RWPE2 (cell line): ENCODE measurements at regions not wholly inside any gene's neighbourhood (a gene's known extent, or its start where the extent isn't known, plus 50 kb on each side); places are given as distances from the start of the nearest gene placed in this dataset.
"Not testable (repeated sequence)": the region's sequence is repeated elsewhere in the genome, so short reads cannot be mapped to it uniquely, and the experiment has no call there.

Experiments used
- ATAC-seq: fragments of 200-7000 bp; cut with Tn5 transposase; 3 replicates; pipeline ENCODE4 v1.9.1; 2021; ENCODE audit warnings: low read depth
- DNase-seq: peaks from one replicate; pipeline ENCODE4 v3.0.0-alpha.2; 2020; ENCODE audit warnings: low spot score
- H3K27ac ChIP-seq: fragments of 450-650 bp; 2 replicates; pipeline ENCODE4 v1.5.1; 2017; ENCODE audit warnings: mild to moderate bottlenecking; ENCODE audit not compliant: poor library complexity, severe bottlenecking
- H3K27me3 ChIP-seq: fragments of 250-450 bp; sonication (Bioruptor Pico); 2 replicates; pipeline ENCODE4 v1.5.1; 2021; ENCODE audit warnings: mild to moderate bottlenecking, moderate library complexity; ENCODE audit not compliant: insufficient read depth, poor library complexity, severe bottlenecking
- H3K36me3 ChIP-seq: fragments of 250-450 bp; sonication (Bioruptor Pico); 2 replicates; pipeline ENCODE4 v1.5.1; 2020; ENCODE audit warnings: low read depth, mild to moderate bottlenecking, moderate library complexity
- H3K4me1 ChIP-seq: fragments of 250-450 bp; sonication (Bioruptor Pico); 2 replicates; pipeline ENCODE4 v1.5.1; 2021; ENCODE audit warnings: mild to moderate bottlenecking, moderate library complexity; ENCODE audit not compliant: insufficient read depth, poor library complexity, severe bottlenecking
- H3K4me3 ChIP-seq: fragments of 250-450 bp; sonication (Bioruptor Pico); 2 replicates; pipeline ENCODE4 v1.5.1; 2021; ENCODE audit warnings: mild to moderate bottlenecking, moderate library complexity; ENCODE audit not compliant: severe bottlenecking
- H3K9me3 ChIP-seq: fragments of 250-450 bp; sonication (Bioruptor Pico); 2 replicates; pipeline ENCODE4 v1.5.1; 2021; ENCODE audit warnings: mild to moderate bottlenecking, moderate library complexity; ENCODE audit not compliant: severe bottlenecking
- TF ChIP-seq, protein P1 (sequence below): fragments of 450-650 bp; IDR thresholded peaks from one replicate; pipeline ENCODE4 v1.5.1; 2017; ENCODE audit warnings: mild to moderate bottlenecking, moderate library complexity; ENCODE audit not compliant: poor library complexity, severe bottlenecking

- TF ChIP-seq, protein P1, sequence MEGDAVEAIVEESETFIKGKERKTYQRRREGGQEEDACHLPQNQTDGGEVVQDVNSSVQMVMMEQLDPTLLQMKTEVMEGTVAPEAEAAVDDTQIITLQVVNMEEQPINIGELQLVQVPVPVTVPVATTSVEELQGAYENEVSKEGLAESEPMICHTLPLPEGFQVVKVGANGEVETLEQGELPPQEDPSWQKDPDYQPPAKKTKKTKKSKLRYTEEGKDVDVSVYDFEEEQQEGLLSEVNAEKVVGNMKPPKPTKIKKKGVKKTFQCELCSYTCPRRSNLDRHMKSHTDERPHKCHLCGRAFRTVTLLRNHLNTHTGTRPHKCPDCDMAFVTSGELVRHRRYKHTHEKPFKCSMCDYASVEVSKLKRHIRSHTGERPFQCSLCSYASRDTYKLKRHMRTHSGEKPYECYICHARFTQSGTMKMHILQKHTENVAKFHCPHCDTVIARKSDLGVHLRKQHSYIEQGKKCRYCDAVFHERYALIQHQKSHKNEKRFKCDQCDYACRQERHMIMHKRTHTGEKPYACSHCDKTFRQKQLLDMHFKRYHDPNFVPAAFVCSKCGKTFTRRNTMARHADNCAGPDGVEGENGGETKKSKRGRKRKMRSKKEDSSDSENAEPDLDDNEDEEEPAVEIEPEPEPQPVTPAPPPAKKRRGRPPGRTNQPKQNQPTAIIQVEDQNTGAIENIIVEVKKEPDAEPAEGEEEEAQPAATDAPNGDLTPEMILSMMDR: no peak
- ATAC-seq: no peak
- Histone ChIP-seq H3K36me3 (no peaks in the 10 kb centered on the region), H3K4me3 (no peak overlapping the region), H3K9me3 (no peaks in the 10 kb centered on the region), H3K27ac (no peak overlapping the region), H3K27me3 (no peaks in the 10 kb centered on the region), H3K4me1 (no peaks in the 10 kb centered on the region)
- DNase-seq: peak; percentile 54
Measured at GRCh38 chr14:105588236-105588860, 62.0 kb downstream of the TMEM121 start.

- Histone ChIP-seq H3K36me3 (no peaks in the 10 kb centered on the region), H3K4me1 (no peaks in the 10 kb centered on the region), H3K4me3 (no peak overlapping the region), H3K27me3 (no peaks in the 10 kb centered on the region), H3K27ac (no peak overlapping the region), H3K9me3 (no peaks in the 10 kb centered on the region)
- TF ChIP-seq, protein P1: no peak
- ATAC-seq (no peak), DNase-seq (peak; percentile 57)
Measured at GRCh38 chr14:105589161-105589925, 63.0 kb downstream of the TMEM121 start.

GRCh38 chr14:105589926-105590185 lies 63.5 kb downstream of the TMEM121 start:
- not testable (repeated sequence) for H3K4me1 ChIP-seq, ATAC-seq, DNase-seq, H3K9me3 ChIP-seq, H3K36me3 ChIP-seq, H3K27me3 ChIP-seq, H3K27ac ChIP-seq, H3K4me3 ChIP-seq

DNA sequence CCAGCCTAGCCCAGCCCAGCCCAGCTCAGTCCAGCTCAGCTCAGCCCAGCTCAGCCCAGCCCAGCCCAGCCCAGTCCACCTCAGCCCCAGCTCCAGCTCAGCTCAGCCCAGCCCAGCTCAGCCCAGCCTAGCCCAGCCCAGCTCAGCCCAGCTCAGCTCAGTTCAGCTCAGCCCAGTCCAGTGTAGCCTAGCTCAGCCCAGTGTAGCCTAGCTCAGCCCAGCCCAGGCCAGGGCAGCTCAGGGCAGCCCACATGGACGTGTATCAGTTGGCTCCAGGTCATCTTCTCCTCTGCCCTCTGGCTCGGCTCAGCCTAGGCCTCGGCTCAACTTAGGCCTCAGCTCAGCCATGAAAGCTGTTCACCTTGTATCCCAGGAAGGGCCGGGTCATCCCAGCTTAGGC lies 64.7 kb downstream of the TMEM121 start:
- DNase-seq (peak; percentile 51), ATAC-seq (no peak)
- H3K36me3 ChIP-seq: no peaks in the 10 kb centered on the region
- no peaks in the 10 kb centered on the region for H3K27me3 ChIP-seq
- no peaks in the 10 kb centered on the region for H3K4me1 ChIP-seq
- TF ChIP-seq, protein P1: no peak
- H3K9me3 ChIP-seq: no peaks in the 10 kb centered on the region
- H3K27ac ChIP-seq: no peak overlapping the region
- H3K4me3 ChIP-seq: no peak overlapping the region

- H3K36me3 ChIP-seq, H3K27ac ChIP-seq, H3K4me3 ChIP-seq, H3K27me3 ChIP-seq, H3K4me1 ChIP-seq, H3K9me3 ChIP-seq, ATAC-seq: not testable (repeated sequence)
- DNase-seq: peak; percentile 61
Measured at GRCh38 chr14:105591792-105592341, 65.5 kb downstream of the TMEM121 start.

- not testable (repeated sequence) for H3K9me3 ChIP-seq, H3K4me1 ChIP-seq, DNase-seq, H3K36me3 ChIP-seq, H3K27me3 ChIP-seq, ATAC-seq, H3K4me3 ChIP-seq, H3K27ac ChIP-seq
Measured at GRCh38 chr14:105592646-105593045, 66.3 kb downstream of the TMEM121 start.

DNA sequence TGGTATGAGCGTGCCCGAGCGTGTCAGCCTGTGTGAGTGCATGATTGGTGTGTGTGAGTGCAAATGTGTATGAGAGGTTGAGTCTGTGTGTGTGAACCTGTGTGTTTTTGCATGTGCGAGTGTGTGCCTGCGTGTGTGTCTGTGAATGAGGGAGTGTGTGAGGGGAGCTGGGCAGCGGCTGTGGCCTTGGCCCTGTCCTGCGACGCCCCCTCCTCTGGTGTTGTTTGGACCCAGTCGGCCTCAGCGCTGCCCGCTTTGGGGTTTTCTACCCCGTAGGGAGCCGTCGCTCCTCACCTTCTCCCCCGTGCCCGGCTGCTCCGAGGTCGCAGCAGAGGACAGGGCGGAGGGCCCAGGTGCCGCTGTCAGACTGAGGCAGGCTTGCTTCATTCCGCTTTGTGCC lies 69.0 kb downstream of the TMEM121 start:
- DNase-seq: peak; percentile 69
- not testable (repeated sequence) for H3K27ac ChIP-seq, H3K36me3 ChIP-seq, H3K9me3 ChIP-seq, ATAC-seq, H3K4me3 ChIP-seq, H3K27me3 ChIP-seq, H3K4me1 ChIP-seq

DNA sequence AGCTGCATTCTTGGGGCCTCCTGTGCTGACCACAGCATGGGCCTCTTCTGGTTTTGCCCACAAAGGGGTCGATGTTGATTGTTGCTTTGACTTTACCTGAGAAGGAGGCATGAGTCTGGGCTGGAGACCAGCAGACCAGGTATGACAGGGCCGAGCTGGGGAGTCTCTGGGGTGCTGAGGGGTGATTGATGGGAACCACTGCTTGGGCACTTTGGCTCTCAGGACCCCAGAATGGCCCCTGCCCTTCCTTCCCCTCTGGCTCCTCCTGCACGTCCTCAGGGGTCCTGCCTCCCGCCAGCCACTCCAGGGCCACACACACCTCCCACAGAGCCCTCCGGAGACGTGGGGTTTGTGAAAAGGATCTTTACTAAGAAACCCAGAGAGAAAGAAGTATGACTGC lies 70.0 kb downstream of the TMEM121 start:
- not testable (repeated sequence) for ATAC-seq

More for the DNA sequence above, 70.0 kb downstream of the TMEM121 start:
- DNase-seq, H3K4me1 ChIP-seq, H3K4me3 ChIP-seq, H3K36me3 ChIP-seq, H3K9me3 ChIP-seq, H3K27me3 ChIP-seq, H3K27ac ChIP-seq: not testable (repeated sequence)
